Uterus (tissue), 3 donors: ENCODE measurements at regions not wholly inside any gene's neighbourhood (a gene's known extent, or its start where the extent isn't known, plus 50 kb on each side); places are given as distances from the start of the nearest gene placed in this dataset.
"Not testable (repeated sequence)": the region's sequence is repeated elsewhere in the genome, so short reads cannot be mapped to it uniquely, and the experiment has no call there.

Experiments used
- DNase-seq, 2 donors: peaks; one replicate each; pipeline ENCODE4 v3.0.0-alpha.2; 2019 to 2020
- H3K27ac ChIP-seq, 2 donors: fragments of 200-600 bp; sonication (generic); 1 replicate in 1 of 2; 2 replicates in 1 of 2; pipeline ENCODE4 v1.5.1; 2016 to 2018
- H3K27me3 ChIP-seq, 2 donors: fragments of 200-600 bp; sonication (generic); one replicate each; pipeline ENCODE4 v1.5.1; 2018 to 2019; ENCODE audit warnings: control low read depth in 1 of 2
- H3K36me3 ChIP-seq, 2 donors: fragments of 200-600 bp; sonication (generic); one replicate each; pipeline ENCODE4 v1.5.1; 2019; ENCODE audit warnings: control low read depth in 1 of 2
- H3K4me1 ChIP-seq, 2 donors: fragments of 200-600 bp; sonication (generic); one replicate each; pipeline ENCODE4 v1.5.1; 2018 to 2019; ENCODE audit warnings: control low read depth in 1 of 2
- H3K4me3 ChIP-seq, 2 donors: fragments of 200-600 bp; sonication (generic); 1 replicate in 1 of 2; 2 replicates in 1 of 2; pipeline ENCODE4 v1.5.1; 2018 to 2019; ENCODE audit warnings: mild to moderate bottlenecking in 1 of 2
- H3K9me3 ChIP-seq, 2 donors: fragments of 200-600 bp; sonication (generic); one replicate each; pipeline ENCODE4 v1.5.1; 2019; ENCODE audit warnings: control low read depth in 1 of 2
- CTCF ChIP-seq, 4 experiments: fragments of 200-600 bp in 2 of 4; fragments of 450-650 bp in 2 of 4; sonication (generic) in 2 of 4; IDR thresholded peaks; one replicate each; pipeline ENCODE4 v1.5.1; 2016 to 2019; ENCODE audit warnings: antibody characterized with exemption in 4 of 4, mild to moderate bottlenecking in 2 of 4, moderate library complexity in 1 of 4
- POLR2A ChIP-seq, 2 donors: fragments of 450-650 bp; IDR thresholded peaks; one replicate each; pipeline ENCODE4 v1.6.1; 2016; ENCODE audit warnings: antibody characterized with exemption in 2 of 2, mild to moderate bottlenecking in 1 of 2, moderate library complexity in 1 of 2
- intact Hi-C: fragments of 100-400 bp; cut with DNase I; formaldehyde crosslinking; loops from one replicate; pipeline ENCODE4 v1.15.1; 2023; ENCODE audit warnings: low total_unique reads
- donor health status: DM: yes; HTN: yes; CAD: no.

GRCh38 chr16:55019419-55020131, 88.9 kb downstream of the IRX5 start:
- H3K4me1 ChIP-seq = no peaks in the 10 kb centered on the region
- no peaks in the 10 kb centered on the region for H3K27me3 ChIP-seq
- no peak for DNase-seq
- H3K36me3 ChIP-seq = no peaks in the 10 kb centered on the region
- TF ChIP-seq CTCF (IDR thresholded peaks at IDR 0.05) (no peak), POLR2A (IDR thresholded peaks at IDR 0.05) (no peak)
- no peak overlapping the region for H3K4me3 ChIP-seq
- intact Hi-C loops = no loop called here
- H3K27ac ChIP-seq = no peak overlapping the region
- no peaks in the 10 kb centered on the region for H3K9me3 ChIP-seq

DNA sequence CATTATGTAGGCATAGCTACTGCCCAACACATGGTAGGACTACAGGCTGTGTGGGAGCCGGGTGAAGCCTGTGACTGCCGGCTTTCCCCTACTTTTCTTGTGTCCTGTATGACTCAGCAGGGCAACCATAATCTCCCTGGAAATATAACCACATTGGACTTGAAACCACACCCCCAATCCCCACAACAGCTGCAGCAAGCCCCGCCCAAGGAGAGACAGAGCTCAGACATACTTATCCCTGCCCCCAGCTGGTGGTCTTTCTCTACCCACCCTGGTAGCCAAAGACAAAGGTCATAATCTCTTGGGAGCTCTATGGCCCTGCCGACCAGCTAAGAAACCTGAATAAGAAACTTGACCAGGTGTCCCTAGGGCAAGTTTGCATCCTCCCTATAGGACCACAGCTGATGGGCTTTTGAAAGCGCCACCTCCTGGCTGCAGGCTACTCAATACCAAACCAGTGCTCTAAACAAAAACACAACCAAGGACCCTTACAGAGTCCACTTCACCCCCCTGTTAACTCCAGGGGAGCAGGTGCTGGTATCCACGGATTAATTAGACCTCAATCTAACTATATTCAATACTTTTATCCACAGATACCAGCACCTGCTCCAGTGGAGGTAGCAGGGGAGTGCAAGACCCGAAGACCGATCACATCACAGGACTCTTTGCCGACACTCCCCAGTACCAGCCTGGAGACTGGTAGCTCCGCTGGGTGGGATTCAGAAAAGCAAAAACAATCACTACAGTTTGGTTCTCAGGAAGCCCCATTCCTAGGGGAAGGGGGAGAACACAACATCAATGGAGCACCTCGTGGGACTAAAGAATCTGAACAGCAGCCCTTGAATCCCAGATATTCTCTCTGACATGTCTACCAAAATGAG, 91.2 kb downstream of the IRX5 start:
- Histone ChIP-seq H3K27me3 (no peaks in the 10 kb centered on the region), H3K9me3 (no peaks in the 10 kb centered on the region), H3K4me1 (no peaks in the 10 kb centered on the region), H3K27ac (no peak overlapping the region), H3K36me3 (no peaks in the 10 kb centered on the region), H3K4me3 (no peak overlapping the region)
- DNase-seq = no peak
- no peak for TF ChIP-seq POLR2A (IDR thresholded peaks at IDR 0.05)
- no peak for TF ChIP-seq CTCF (IDR thresholded peaks at IDR 0.05)
- intact Hi-C loops = no loop called here

DNA sequence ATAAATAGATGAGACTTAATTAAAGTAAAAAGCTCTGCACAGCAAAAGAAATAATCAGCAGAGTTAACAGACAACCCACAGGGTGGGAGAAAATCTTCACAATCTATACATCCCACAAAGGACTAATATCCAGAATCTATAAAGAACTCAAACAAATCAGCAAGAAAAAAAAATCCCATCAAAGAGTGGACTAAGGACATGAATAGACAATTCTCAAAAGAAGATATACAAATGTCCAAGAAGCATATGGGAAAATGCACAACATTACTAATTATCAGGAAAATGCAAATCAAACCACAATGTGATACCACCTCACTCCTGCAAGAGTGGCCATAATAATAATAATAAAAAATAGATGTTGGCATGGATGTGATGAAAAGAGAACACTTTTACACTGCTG, 96.6 kb downstream of the IRX5 start:
- H3K9me3 ChIP-seq, H3K27ac ChIP-seq, H3K36me3 ChIP-seq, intact Hi-C loops, H3K27me3 ChIP-seq, H3K4me3 ChIP-seq, DNase-seq, H3K4me1 ChIP-seq: not testable (repeated sequence)

DNA sequence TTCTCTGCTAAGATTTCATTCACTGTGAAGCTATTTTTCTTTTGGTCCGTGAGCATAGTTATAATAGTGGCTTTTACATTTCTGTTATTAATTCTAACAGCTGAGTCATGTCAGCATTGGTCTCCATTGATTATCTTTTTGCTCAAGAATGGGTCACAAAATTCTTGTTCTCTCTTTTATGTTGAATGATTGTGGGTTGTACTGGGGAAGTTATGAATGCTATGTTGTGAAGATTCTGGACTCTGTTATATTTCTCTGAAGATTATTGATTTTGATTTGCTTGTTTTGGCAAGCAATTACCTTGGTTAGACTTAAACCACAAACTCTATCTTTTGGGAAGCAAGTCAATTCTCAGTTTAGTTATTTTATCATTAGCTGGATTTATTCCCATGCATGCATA, 98.8 kb downstream of the IRX5 start:
- DNase-seq = no peak
- TF ChIP-seq POLR2A (IDR thresholded peaks at IDR 0.05) = no peak
- TF ChIP-seq CTCF (IDR thresholded peaks at IDR 0.05) = no peak
- H3K27ac ChIP-seq = no peak overlapping the region
- no peaks in the 10 kb centered on the region for H3K9me3 ChIP-seq
- intact Hi-C loops = no loop called here
- no peak overlapping the region for H3K4me3 ChIP-seq
- H3K4me1 ChIP-seq = no peaks in the 10 kb centered on the region
- no peaks in the 10 kb centered on the region for H3K27me3 ChIP-seq
- H3K36me3 ChIP-seq = no peaks in the 10 kb centered on the region

GRCh38 chr16:55030944-55031343, 100.3 kb downstream of the IRX5 start:
- no peak for TF ChIP-seq CTCF (IDR thresholded peaks at IDR 0.05)
- no peak for TF ChIP-seq POLR2A (IDR thresholded peaks at IDR 0.05)
- Histone ChIP-seq H3K36me3 (no peaks in the 10 kb centered on the region), H3K4me1 (no peaks in the 10 kb centered on the region), H3K27ac (no peak overlapping the region), H3K9me3 (no peaks in the 10 kb centered on the region), H3K27me3 (no peaks in the 10 kb centered on the region), H3K4me3 (no peak overlapping the region)
- DNase-seq = no peak
- intact Hi-C loops = no loop called here
